ENCODE measurements at regions not wholly inside any gene's neighbourhood (a gene's known extent, or its start where the extent isn't known, plus 50 kb on each side); places are given as distances from the start of the nearest gene placed in this dataset.

DNA sequence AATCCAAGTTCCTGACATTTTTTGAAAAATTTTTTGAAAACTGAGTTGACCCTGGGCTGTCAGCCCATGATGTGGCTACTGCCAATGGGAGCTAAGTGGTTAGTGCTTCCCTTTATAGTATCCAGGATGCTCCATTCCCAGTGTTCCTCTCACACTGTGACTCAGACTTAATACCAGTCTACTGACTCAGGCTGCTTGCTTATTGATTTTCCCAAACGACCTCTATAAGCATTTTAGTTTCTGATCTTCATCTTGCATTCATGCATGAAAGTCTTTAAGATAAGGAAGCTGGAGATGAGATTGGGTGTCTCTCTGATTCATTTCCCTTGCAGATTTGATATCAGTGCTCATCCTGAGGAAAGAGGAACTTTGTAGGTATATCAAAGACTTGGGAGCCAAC lies 560.0 kb downstream of the TBC1D32 start:
- TF ChIP-seq, protein P1, sequence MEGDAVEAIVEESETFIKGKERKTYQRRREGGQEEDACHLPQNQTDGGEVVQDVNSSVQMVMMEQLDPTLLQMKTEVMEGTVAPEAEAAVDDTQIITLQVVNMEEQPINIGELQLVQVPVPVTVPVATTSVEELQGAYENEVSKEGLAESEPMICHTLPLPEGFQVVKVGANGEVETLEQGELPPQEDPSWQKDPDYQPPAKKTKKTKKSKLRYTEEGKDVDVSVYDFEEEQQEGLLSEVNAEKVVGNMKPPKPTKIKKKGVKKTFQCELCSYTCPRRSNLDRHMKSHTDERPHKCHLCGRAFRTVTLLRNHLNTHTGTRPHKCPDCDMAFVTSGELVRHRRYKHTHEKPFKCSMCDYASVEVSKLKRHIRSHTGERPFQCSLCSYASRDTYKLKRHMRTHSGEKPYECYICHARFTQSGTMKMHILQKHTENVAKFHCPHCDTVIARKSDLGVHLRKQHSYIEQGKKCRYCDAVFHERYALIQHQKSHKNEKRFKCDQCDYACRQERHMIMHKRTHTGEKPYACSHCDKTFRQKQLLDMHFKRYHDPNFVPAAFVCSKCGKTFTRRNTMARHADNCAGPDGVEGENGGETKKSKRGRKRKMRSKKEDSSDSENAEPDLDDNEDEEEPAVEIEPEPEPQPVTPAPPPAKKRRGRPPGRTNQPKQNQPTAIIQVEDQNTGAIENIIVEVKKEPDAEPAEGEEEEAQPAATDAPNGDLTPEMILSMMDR (IDR thresholded peaks at IDR 0.05; ENCODE audit: insufficient read depth, low read length) = no peak
- no peak for TF ChIP-seq POLR2AphosphoS5 (IDR thresholded peaks at IDR 0.05; ENCODE audit: low read depth)
- no peak for TF ChIP-seq GABPA (IDR thresholded peaks at IDR 0.05; ENCODE audit: low read depth)
- no peak for TF ChIP-seq REST (IDR thresholded peaks at IDR 0.05; ENCODE audit: insufficient replicate concordance, low read depth)
- TF ChIP-seq SPI1 (IDR thresholded peaks at IDR 0.05; ENCODE audit: borderline replicate concordance, low read depth) = no peak

Data from HL-60 (cell line).